Aorta (tissue), 5 donors: ENCODE measurements at regions not wholly inside any gene's neighbourhood (a gene's known extent, or its start where the extent isn't known, plus 50 kb on each side); places are given as distances from the start of the nearest gene placed in this dataset.
"Not testable (repeated sequence)": the region's sequence is repeated elsewhere in the genome, so short reads cannot be mapped to it uniquely, and the experiment has no call there.

Experiments used
- ATAC-seq: fragments of 200-7000 bp; cut with Tn5 transposase; one replicate; pipeline ENCODE4 v1.9.1; 2022; ENCODE audit warnings: moderate library complexity; ENCODE audit not compliant: low FRiP score
- DNase-seq, 2 donors: peaks; one replicate each; pipeline ENCODE4 v3.0.0-alpha.2; 2020
- H3K27ac ChIP-seq, 2 donors: one replicate each; pipeline ENCODE4 v1.5.1; 2013; ENCODE audit warnings: low read length in 2 of 2, mild to moderate bottlenecking in 2 of 2, moderate library complexity in 2 of 2, control low read depth in 1 of 2, inconsistent platforms in 1 of 2, low read depth in 1 of 2
- H3K27me3 ChIP-seq, 2 donors: one replicate each; pipeline ENCODE4 v1.6.1; 2013; ENCODE audit warnings: control low read depth in 1 of 2, low read length in 1 of 2, mild to moderate bottlenecking in 1 of 2, moderate library complexity in 1 of 2; ENCODE audit not compliant: insufficient read depth in 2 of 2, control insufficient read depth in 1 of 2
- H3K36me3 ChIP-seq, 2 donors: one replicate each; pipeline ENCODE4 v1.6.1; 2013; ENCODE audit warnings: control low read depth in 1 of 2, low read length in 1 of 2, mild to moderate bottlenecking in 1 of 2; ENCODE audit not compliant: insufficient read depth in 2 of 2, control insufficient read depth in 1 of 2
- H3K4me1 ChIP-seq, 2 donors: one replicate each; pipeline ENCODE4 v1.6.1; 2013; ENCODE audit warnings: low read length in 2 of 2, control low read depth in 1 of 2, mild to moderate bottlenecking in 1 of 2, moderate library complexity in 1 of 2; ENCODE audit not compliant: insufficient read depth in 2 of 2, control insufficient read depth in 1 of 2
- H3K4me3 ChIP-seq, 2 donors: one replicate each; pipeline ENCODE4 v1.5.1; 2013; ENCODE audit warnings: low read length in 2 of 2, control low read depth in 1 of 2, mild to moderate bottlenecking in 1 of 2
- H3K9me3 ChIP-seq: one replicate; pipeline ENCODE4 v1.6.1; 2013; ENCODE audit warnings: mild to moderate bottlenecking, low read length; ENCODE audit not compliant: control insufficient read depth
- WGBS, 2 donors: extraction: QIAGEN DNeasy Blood & Tissue Kit; methylation state at CpG; one replicate each; pipeline ENCODE4 v1.1.7; 2013; 5-methylcytosine and 5-hydroxymethylcytosine counted together
- intact Hi-C, 2 donors: fragments of 100-400 bp; cut with DNase I; formaldehyde crosslinking; loops; one replicate each; pipeline versions ENCODE4 v1.14.2 to v1.15.0; 2022
- donor health status: healthy with polysubstance abuse.
- donor health status: Bipolar disorder and iron deficiency.
- donor health status: DM: no; HTN: no; CAD: no.
- donor health status: DM: no; HTN: no; CAD: no.
- donor health status: DM: yes; HTN: yes; CAD: no.

- H3K9me3 ChIP-seq: no peaks in the 10 kb centered on the region
- no peak for ATAC-seq
- H3K4me1 ChIP-seq: no peaks in the 10 kb centered on the region
- H3K4me3 ChIP-seq: no peak overlapping the region
- intact Hi-C loops: no loop called here
- no peak for DNase-seq
- no peaks in the 10 kb centered on the region for H3K27me3 ChIP-seq
- H3K27ac ChIP-seq: no peak overlapping the region
- H3K36me3 ChIP-seq: peaks cover 0 to 10% of the 10 kb centered on the region in 2 donors
- 83 to 87% methylated on average over 2 of the region's 2 CpGs for WGBS, 2 donors
Observed at GRCh38 chr7:149608168-149608567, 110.6 kb upstream of the ZNF746 start.

GRCh38 chr7:149607683-149608082 lies 110.1 kb upstream of the ZNF746 start:
- Histone ChIP-seq H3K4me1 (no peaks in the 10 kb centered on the region), H3K4me3 (no peak overlapping the region), H3K27me3 (no peaks in the 10 kb centered on the region), H3K36me3 (peaks cover 0 to 7% of the 10 kb centered on the region in 2 donors), H3K9me3 (no peaks in the 10 kb centered on the region), H3K27ac (no peak overlapping the region)
- ATAC-seq: no peak
- 96 to 99% methylated on average over 4 of the region's 4 CpGs for WGBS, 2 donors
- DNase-seq: no peak
- intact Hi-C loops: no loop called here

- WGBS, 2 donors: 96 to 98% methylated on average over 4 of the region's 4 CpGs
- no peak for ATAC-seq
- H3K36me3 ChIP-seq: peaks cover 0 to 2% of the 10 kb centered on the region in 2 donors
- intact Hi-C loops: no loop called here
- no peaks in the 10 kb centered on the region for H3K27me3 ChIP-seq
- no peaks in the 10 kb centered on the region for H3K4me1 ChIP-seq
- H3K27ac ChIP-seq: no peak overlapping the region
- DNase-seq: no peak
- no peak overlapping the region for H3K4me3 ChIP-seq
- no peaks in the 10 kb centered on the region for H3K9me3 ChIP-seq
Observed at GRCh38 chr7:149606826-149607225, 109.2 kb upstream of the ZNF746 start.

- intact Hi-C loops: no loop called here
- Histone ChIP-seq H3K36me3 (peaks cover 0 to 2% of the 10 kb centered on the region in 2 donors), H3K27ac (no peak overlapping the region), H3K4me1 (no peaks in the 10 kb centered on the region), H3K9me3 (no peaks in the 10 kb centered on the region), H3K27me3 (no peaks in the 10 kb centered on the region), H3K4me3 (no peak overlapping the region)
- ATAC-seq: no peak
- no peak for DNase-seq
- WGBS, 2 donors: 69 to 75% methylated on average over 6 of the region's 6 CpGs
Observed at GRCh38 chr7:149605696-149606095, 108.1 kb upstream of the ZNF746 start.

DNA sequence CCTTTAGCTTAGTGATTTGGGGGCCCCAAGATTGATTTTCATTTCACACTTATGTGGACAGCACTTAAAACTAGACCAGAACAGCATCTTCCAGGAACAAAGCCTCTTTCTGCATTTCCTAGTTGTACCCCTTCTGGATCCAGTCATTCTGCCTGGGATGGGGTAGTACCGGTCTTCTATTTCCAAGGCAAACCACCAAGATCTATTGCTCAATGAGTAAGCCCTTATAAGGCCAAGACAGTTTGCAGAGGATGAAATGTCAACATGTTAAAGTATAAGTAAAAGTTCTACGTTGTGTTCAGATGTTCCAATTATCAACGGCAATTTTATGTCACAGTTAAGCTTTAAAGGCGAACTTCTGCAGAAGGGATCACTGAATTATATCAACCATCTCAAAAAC lies 106.9 kb upstream of the ZNF746 start:
- H3K4me1 ChIP-seq: no peaks in the 10 kb centered on the region
- intact Hi-C loops: no loop called here
- no peaks in the 10 kb centered on the region for H3K9me3 ChIP-seq
- peaks cover 0 to 2% of the 10 kb centered on the region in 2 donors for H3K36me3 ChIP-seq
- no peak for ATAC-seq
- 90 to 95% methylated on average over 4 of the region's 4 CpGs for WGBS, 2 donors
- no peaks in the 10 kb centered on the region for H3K27me3 ChIP-seq
- no peak overlapping the region for H3K27ac ChIP-seq
- no peak for DNase-seq
- H3K4me3 ChIP-seq: no peak overlapping the region

DNA sequence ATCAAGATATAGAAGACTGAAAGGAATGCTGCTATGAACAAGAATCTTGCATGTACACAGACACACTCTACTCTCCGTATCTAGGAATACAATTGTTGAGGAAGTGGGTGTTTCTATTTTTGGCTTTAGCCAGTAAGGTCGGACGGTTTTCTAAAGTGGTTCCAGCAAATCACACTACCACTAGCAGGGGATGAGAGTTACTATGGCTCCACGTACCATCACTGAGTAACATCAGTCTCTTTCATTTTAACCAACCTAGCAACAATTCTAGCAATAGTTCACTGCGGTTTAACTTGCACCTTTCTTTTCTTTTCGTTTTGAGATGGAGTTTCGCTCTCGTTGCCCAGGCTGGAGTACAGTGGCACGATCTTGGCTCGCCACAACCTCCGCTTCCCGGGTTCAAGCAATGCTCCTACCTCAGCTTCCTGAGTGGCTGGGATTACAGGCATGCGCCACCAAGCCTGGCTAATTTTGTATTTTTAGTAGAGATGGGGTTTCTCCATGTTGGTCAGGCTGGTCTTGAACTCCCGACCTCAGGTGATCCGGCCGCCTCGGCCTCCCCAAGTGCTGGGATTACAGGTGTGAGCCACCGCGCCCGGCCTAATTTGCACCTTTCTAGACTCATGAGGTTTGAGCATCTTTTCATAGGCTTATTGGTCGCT lies 103.2 kb upstream of the ZNF746 start:
- H3K27me3 ChIP-seq, intact Hi-C loops, ATAC-seq, H3K4me1 ChIP-seq, H3K36me3 ChIP-seq, H3K9me3 ChIP-seq, DNase-seq, H3K27ac ChIP-seq, H3K4me3 ChIP-seq: not testable (repeated sequence)
- WGBS, 2 donors: 83% methylated on average over 21 of the region's 21 CpGs

DNA sequence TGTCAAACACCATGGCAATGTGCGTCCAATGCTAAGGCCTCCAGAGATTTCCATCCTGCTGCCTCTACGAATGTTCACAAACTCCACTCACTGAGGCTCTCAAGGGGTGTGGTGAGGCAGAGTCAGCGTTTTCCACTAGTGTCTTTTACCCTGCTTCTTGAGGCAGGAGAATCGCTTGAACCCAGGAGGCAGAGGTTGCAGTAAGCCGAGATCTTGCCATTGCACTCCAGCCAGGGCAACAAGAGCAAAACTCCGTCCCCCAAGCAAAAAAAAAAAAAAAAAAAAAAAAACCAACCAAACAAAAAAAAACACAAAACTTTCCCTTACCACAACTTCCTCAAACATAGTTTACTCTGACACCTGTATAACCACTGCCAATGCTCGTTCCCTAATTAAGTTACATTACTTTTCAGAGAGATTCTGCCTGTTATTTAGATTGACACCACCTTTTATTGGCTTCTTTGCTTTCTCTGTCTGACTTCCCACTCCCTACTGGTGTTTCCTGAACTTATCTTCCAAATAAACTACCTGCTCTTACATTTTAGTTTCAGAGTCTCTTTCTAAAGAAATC lies 102.1 kb upstream of the ZNF746 start:
- no peak for ATAC-seq
- intact Hi-C loops: no loop called here
- H3K4me1 ChIP-seq: no peaks in the 10 kb centered on the region
- H3K27ac ChIP-seq: no peak overlapping the region
- DNase-seq: no peak
- H3K27me3 ChIP-seq: no peaks in the 10 kb centered on the region
- no peaks in the 10 kb centered on the region for H3K9me3 ChIP-seq
- 86 to 87% methylated on average over 7 of the region's 7 CpGs for WGBS, 2 donors
- H3K4me3 ChIP-seq: no peak overlapping the region
- peaks cover 0 to 3% of the 10 kb centered on the region in 2 donors for H3K36me3 ChIP-seq

GRCh38 chr7:149598721-149599308 lies 101.2 kb upstream of the ZNF746 start:
- Histone ChIP-seq H3K4me1 (no peaks in the 10 kb centered on the region), H3K27me3 (no peaks in the 10 kb centered on the region), H3K36me3 (peaks cover 0 to 4% of the 10 kb centered on the region in 2 donors), H3K4me3 (no peak overlapping the region), H3K27ac (no peak overlapping the region), H3K9me3 (no peaks in the 10 kb centered on the region)
- no peak for DNase-seq
- intact Hi-C loops: no loop called here
- no peak for ATAC-seq
- 91 to 95% methylated on average over 1 of the region's 1 CpG for WGBS, 2 donors

GRCh38 chr7:149597789-149598188 lies 100.2 kb upstream of the ZNF746 start:
- H3K36me3 ChIP-seq, DNase-seq: not testable (repeated sequence)

More at GRCh38 chr7:149597789-149598188, 100.2 kb upstream of the ZNF746 start:
- H3K4me3 ChIP-seq, intact Hi-C loops, H3K9me3 ChIP-seq, ATAC-seq, H3K4me1 ChIP-seq, H3K27me3 ChIP-seq, H3K27ac ChIP-seq: not testable (repeated sequence)
- 97 to 100% methylated on average over 2 of the region's 2 CpGs for WGBS, 2 donors
